ENCODE measurements at regions not wholly inside any gene's neighbourhood (a gene's known extent, or its start where the extent isn't known, plus 50 kb on each side); places are given as distances from the start of the nearest gene placed in this dataset.

DNA sequence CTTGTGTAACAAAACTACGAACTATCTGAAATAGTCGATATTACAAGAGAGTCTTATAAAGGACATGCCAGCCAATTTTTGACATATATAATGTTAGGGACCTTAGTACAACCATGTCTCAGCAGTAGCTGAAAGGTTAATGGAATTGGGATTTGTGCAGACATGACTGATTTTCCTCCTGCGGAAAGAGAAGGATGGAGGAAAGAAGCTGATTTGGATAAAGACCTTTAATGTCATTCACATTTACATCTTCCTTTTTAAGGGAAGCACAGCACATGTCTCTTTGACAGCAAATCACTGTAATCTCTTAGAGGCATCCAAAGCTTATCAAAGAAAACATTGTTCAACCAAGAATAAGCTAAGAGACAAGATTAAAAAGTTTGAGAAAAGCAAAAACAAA is 1976.2 kb upstream of the IGFBP7 start:
- TF ChIP-seq, protein P1, sequence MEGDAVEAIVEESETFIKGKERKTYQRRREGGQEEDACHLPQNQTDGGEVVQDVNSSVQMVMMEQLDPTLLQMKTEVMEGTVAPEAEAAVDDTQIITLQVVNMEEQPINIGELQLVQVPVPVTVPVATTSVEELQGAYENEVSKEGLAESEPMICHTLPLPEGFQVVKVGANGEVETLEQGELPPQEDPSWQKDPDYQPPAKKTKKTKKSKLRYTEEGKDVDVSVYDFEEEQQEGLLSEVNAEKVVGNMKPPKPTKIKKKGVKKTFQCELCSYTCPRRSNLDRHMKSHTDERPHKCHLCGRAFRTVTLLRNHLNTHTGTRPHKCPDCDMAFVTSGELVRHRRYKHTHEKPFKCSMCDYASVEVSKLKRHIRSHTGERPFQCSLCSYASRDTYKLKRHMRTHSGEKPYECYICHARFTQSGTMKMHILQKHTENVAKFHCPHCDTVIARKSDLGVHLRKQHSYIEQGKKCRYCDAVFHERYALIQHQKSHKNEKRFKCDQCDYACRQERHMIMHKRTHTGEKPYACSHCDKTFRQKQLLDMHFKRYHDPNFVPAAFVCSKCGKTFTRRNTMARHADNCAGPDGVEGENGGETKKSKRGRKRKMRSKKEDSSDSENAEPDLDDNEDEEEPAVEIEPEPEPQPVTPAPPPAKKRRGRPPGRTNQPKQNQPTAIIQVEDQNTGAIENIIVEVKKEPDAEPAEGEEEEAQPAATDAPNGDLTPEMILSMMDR (IDR thresholded peaks at IDR 0.05): no peak

DNA sequence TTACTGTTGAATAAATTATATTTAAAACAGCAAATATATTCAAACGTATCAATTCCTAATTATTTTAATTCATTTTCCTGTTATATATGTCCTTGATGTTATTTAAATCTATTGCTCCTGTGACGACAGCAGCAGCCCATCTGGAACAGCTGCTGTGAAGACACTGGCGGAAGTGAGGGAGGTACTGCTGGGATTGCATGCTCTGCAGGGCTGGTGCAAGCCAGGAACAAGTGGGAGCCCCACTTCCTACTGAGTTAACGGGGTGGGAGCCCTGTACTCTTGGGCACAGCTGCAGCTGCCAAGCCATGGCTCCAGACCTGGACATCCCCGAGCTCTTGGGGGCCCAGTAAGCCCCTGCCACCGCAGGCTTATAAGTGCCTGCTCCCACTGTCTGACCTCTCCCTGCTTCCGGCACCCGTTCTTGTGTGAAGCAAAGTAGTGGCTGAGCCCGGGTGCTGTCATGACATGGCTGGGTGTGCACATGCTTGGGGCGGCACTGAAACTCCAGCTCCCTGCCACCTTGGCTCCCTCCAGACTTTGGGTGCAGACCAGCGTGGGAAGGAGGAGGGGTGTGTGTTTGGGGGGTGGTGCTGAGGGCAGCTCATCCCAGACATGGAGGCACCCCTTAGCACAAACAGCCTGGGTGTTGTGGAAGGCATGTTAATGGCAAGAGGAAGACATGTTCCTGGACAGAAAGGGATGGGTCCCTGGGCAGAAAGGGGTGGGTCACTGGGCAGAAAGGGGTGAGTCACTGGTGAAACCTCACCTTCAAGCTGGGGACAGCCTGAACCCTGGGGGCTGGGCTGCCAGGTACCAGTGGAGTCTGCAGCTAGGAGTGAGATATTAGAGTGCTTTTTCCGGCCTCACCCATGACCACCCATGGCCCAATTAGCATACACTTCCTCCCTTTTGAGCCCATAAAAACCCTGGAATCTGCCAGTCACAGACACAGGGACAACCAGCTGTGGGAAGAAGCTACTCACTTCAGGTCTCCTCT is 1981.3 kb upstream of the IGFBP7 start:
- TF ChIP-seq, protein P1 (IDR thresholded peaks at IDR 0.05): no peak

DNA sequence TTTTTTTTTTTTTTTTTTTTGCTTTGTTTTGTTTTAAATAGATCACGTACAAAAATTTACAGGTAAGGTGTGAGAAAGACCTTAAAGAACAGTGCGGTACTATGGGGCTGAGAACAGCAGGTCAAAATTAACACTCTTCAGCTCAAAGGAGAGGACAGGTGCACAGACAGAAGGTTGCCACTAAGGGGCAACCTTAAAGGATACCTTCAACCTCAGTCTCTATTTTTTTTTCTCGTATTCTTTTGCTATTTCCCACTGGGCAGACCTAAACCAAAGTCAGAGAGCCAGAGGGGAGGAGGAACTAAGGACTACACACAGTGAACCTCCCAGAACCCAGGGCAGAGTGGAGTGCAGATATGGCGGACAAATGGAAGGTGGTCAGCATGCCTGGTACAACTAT is 1984.3 kb upstream of the IGFBP7 start:
- TF ChIP-seq, protein P1 (IDR thresholded peaks at IDR 0.05): no peak

DNA sequence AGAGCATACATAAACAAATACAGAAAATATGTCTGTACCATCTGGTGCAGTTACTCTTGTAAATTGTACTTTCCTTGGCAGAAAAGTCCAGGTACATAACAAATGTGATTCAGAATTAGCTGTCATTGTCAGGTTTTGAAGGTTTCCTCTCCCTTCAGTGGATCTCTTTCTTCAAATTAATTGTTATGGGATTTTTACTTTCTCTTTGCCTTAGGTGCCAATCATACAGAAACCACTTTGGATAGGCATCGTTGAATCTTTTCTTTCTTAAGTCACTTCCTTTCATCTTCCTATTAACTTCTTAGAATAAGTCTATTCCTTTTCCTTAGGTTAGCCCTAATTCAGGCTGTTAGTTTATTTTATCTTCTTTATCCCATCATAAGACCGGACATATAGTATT is 1992.1 kb upstream of the IGFBP7 start:
- TF ChIP-seq, protein P1 (IDR thresholded peaks at IDR 0.05): no peak

DNA sequence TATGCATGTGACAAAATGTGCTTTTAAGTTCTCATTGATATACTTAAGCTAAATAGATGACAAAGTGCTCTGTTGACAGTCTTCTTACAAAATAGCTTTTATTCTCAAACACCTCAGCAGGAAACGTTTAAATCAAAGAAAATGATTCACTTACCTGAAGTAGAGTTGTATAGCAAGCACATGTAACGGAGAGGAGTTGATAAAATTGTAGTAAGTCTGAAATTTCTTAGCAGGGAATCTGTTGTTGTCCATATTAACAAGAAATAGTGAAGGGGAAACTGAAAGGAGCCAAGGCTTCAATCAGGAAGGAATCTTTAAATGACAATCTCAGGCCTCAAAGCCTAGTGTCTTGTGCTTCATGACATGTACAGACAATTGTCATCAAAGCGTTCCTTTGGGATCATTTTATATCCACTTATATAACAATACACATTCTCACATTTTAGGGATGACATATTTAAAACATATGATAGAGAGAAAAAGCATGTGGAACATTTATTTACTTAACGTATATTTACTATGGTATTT is 2010.2 kb upstream of the IGFBP7 start:
- TF ChIP-seq, protein P1 (IDR thresholded peaks at IDR 0.05): no peak

DNA sequence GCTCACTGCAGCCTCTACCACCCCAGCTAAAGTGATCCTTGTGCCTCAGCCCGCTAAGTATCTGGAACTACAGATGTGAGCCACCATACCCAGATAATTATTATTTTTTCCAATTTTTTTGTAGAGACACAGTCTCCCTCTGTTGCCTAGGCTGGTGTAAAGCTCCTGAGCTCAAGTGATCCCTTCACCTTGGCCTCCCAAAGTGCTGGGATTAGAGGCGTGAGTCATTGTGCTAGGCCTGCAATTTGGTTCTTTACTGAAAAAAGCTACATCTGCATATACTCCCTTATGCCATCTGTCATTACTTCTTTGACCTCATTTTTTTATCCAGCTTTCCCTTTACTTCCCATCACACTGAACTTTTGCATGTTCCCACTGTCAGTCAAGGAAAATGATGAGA is 2012.4 kb upstream of the IGFBP7 start:
- TF ChIP-seq, protein P1 (IDR thresholded peaks at IDR 0.05): no peak

DNA sequence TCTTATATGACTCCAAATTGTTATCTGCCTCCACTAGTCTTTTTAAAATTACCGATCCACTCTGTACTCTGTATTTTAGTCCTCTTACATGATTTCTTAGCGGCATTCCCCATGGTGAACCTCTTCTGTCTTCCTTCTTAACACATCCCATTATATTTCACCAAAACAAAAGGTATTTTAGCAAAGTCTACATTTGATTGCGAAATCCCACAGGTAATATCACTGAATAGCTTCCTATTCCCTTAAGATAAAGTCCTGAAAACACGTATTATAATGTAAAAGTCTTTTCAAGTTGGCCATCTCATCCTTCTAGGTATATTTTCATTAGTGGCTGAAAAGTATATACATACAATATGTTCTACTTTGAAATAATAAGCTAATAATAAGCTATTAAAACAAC is 2016.0 kb upstream of the IGFBP7 start:
- TF ChIP-seq, protein P1 (IDR thresholded peaks at IDR 0.05): no peak
